ENCODE measurements at regions not wholly inside any gene's neighbourhood (a gene's known extent, or its start where the extent isn't known, plus 50 kb on each side); places are given as distances from the start of the nearest gene placed in this dataset.
"Not testable (repeated sequence)": the region's sequence is repeated elsewhere in the genome, so short reads cannot be mapped to it uniquely, and the experiment has no call there.

DNA sequence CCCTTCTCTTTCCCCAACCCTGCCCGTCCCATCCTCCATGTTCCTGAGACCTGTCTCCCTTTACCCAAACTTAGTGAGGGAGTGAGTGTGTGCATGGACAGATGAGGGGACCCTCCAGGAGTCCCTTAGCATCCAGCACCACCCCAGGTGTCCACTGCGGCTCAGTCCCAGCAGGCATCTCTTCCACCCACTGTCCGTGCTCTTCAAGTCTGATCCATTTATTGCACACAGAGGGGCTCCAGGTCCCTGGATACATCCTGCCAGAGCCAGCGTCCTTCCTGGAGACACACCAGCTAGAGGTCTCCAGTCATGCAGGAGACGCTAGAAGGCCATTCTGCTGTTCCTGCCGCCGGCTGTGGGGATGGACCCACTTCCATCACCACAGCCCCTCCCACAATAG, 239.2 kb downstream of the ADGRD1 start:
- DNase-seq (ENCODE audit: low read depth): no peak

DNA sequence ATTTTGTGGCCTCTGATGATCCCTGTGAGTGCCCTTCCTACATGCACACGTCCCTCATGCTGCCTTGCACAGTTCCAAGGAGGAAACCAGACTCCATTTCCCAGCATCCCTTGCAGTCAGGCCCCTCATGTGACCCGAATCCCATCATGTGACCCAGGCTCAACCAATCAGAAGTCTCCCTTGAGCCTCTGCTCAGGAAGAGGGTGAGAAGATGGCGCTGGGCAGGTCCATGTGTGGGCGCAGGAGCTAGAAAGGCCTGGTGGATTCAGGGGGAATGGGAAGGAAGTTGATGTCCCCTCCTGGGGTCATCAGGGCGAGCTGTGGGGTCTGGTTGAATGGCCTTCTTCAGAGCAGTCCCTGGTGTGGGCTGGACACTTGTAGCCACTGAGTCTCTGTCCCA, 240.5 kb downstream of the ADGRD1 start:
- peak; percentile 7 for DNase-seq (ENCODE audit: low read depth)

DNA sequence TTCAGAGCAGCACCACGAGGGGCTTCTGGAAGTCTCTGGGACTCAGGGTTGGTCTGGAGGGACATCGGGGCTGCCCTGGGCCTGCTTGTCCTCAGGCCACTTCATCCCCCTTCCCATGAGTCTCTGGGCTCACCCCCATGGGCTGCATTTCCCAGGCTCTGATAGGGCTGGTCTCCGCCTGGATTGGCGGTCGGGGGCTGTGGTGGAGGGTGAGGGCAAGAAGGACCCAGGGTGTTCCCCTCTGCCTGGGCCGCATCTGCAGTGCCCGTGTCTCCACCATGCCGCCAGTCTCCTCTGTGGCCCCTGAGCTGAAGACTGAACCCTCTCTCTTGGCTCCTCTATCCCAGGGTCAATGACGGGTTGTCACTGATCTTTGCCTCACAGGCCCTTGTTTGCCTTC, 242.1 kb downstream of the ADGRD1 start:
- DNase-seq (ENCODE audit: low read depth): no peak

DNA sequence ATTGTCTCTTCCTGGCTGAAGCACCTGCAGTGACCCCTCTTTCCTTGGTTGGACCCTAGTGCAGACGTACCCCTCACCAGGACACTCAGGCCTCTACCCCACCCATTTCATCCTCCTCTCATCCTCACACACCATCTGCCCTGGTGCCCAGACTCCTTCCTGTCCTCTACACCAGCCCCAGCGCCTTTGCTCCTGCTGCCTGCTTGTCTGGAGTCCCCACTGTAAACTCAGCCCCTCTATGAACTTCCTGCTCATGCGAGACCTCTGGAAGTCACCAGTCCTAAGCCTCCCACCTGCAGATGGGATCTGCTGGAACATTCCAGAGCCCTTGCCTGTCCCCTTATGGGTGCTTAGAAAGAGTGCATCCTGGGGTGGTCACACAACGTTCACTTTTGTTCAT, 242.5 kb downstream of the ADGRD1 start:
- no peak for DNase-seq (ENCODE audit: low read depth)

- DNase-seq (ENCODE audit: low read depth): no peak
Measured at GRCh38 chr12:131197490-131197889, 243.8 kb downstream of the ADGRD1 start.

DNA sequence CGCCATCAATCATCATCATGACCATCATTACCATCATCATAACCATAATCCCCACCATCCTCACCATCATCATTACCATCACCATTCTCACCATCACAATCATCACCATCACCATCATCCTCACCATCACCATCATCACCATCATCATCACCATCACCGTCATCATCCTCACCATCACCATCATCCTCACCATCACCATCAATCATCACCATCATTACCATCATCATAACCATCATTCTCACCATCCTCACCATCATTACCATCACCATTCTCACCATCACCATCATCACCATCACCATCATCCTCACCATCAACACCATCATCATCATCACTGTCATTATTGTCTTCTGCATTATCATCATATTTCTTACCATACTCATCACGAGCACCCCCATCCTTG, 245.5 kb downstream of the ADGRD1 start:
- DNase-seq (ENCODE audit: low read depth): no peak

GRCh38 chr12:131201912-131202311, 248.2 kb downstream of the ADGRD1 start:
- DNase-seq (ENCODE audit: low read depth): not testable (repeated sequence)

GRCh38 chr12:131202592-131203378, 249.1 kb downstream of the ADGRD1 start:
- no peak for DNase-seq (ENCODE audit: low read depth)

- DNase-seq (ENCODE audit: low read depth): no peak
Measured at GRCh38 chr12:131203666-131204415, 250.1 kb downstream of the ADGRD1 start.

GRCh38 chr12:131204416-131205274, 250.9 kb downstream of the ADGRD1 start:
- no peak for DNase-seq (ENCODE audit: low read depth)

- not testable (repeated sequence) for DNase-seq (ENCODE audit: low read depth)
Measured at GRCh38 chr12:131205275-131205933, 251.7 kb downstream of the ADGRD1 start.

DNA sequence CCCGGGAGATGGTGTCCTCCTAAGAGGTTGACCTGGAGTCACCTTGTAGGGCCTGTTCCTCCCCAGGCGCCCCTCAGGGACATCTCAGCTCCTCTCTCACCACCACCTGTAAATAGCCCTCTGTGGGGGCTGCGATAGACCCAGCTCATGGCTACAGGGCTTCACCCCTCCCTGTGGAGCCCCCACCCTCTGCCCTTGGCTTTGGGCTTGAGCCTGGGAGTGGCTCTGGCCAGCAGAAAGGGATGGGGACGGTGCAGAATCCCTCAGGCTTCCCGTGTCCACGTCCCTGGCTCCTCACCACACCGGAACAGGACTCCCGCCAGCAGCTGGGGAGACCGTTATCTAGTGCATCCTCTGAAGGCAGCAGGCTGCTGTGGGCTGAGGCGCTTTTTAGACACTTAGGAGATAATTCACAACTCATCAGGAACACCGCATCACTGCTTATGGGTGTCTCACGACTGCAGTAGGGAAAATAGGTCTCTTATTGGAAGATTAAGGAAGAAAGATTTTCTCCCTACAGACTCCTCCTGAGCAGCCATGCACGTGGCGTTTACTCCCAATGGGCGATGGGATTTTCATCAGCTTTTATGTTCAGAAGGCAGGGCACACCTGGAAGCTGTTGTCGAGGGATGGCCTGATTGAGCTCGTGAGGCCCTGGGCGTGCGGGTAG, 253.1 kb downstream of the ADGRD1 start:
- DNase-seq (ENCODE audit: low read depth): not testable (repeated sequence)

- DNase-seq (ENCODE audit: low read depth): not testable (repeated sequence)
Measured at GRCh38 chr12:131207300-131207660, 253.6 kb downstream of the ADGRD1 start.

DNA sequence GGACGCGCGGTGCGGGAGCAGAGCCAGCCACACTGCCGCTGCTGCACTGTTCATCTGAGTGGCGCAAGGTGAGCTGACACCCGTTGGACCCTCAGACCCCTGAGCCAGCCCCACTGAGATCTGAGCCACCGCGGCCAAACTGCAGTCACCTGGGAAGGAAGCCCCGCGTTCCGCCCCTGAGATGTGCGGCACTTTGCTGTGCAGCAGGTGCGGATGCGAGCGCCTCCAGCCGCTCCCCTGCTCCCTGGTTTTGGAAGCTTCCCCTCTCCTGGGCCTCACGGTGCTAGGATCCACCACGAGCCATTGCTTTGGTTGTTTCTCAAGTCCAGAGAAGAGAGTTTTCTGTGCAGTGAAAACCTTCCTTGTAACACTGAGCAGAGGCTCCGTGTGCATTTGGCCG, 254.1 kb downstream of the ADGRD1 start:
- DNase-seq (ENCODE audit: low read depth): not testable (repeated sequence)

GRCh38 chr12:131208425-131208824, 254.7 kb downstream of the ADGRD1 start:
- no peak for DNase-seq (ENCODE audit: low read depth)

GRCh38 chr12:131209082-131210070, 255.7 kb downstream of the ADGRD1 start:
- DNase-seq (ENCODE audit: low read depth): no peak

GRCh38 chr12:131210506-131211339, 257.0 kb downstream of the ADGRD1 start:
- no peak for DNase-seq (ENCODE audit: low read depth)

GRCh38 chr12:131211340-131211938, 257.7 kb downstream of the ADGRD1 start:
- no peak for DNase-seq (ENCODE audit: low read depth)

Measured in M059J (cell line).